CD14-positive monocyte (primary cell): ENCODE measurements at regions not wholly inside any gene's neighbourhood (a gene's known extent, or its start where the extent isn't known, plus 50 kb on each side); places are given as distances from the start of the nearest gene placed in this dataset.

ENCODE experiments used
- DNase-seq, 3 donors: peaks; one replicate each; pipeline ENCODE4 v3.0.0-alpha.2; 2011 to 2022
- H2AFZ ChIP-seq: 2 replicates; pipeline ENCODE4 v1.6.0; 2012; ENCODE audit warnings: mild to moderate bottlenecking, low read depth, low read length, inconsistent platforms; ENCODE audit not compliant: insufficient read depth, poor library complexity, severe bottlenecking
- H3K27ac ChIP-seq, 2 donors: 1 replicate in 1 of 2; 2 replicates in 1 of 2; pipeline ENCODE4 v1.5.1; 2012 to 2013; ENCODE audit warnings: low read length in 2 of 2, control low read depth in 1 of 2, inconsistent platforms in 1 of 2, low read depth in 1 of 2, mild to moderate bottlenecking in 1 of 2
- H3K27me3 ChIP-seq, 2 donors: one replicate each; pipeline versions ENCODE4 v1.6.0 to v1.6.1; 2011 to 2013; ENCODE audit warnings: low read length in 2 of 2; ENCODE audit not compliant: control insufficient read depth in 2 of 2, insufficient read depth in 2 of 2
- H3K36me3 ChIP-seq, 2 donors: replicated peaks in 1 of 2; 1 replicate in 1 of 2; 2 replicates in 1 of 2; pipeline versions ENCODE4 v1.5.1 to v1.6.1; 2012 to 2013; ENCODE audit warnings: low read length in 2 of 2, control low read depth in 1 of 2, inconsistent platforms in 1 of 2, mild to moderate bottlenecking in 1 of 2; ENCODE audit not compliant: insufficient read depth in 2 of 2, control insufficient read depth in 1 of 2
- H3K4me1 ChIP-seq, 2 donors: 1 replicate in 1 of 2; 2 replicates in 1 of 2; pipeline versions ENCODE4 v1.5.1 to v1.6.1; 2012 to 2013; ENCODE audit warnings: low read length in 2 of 2, control low read depth in 1 of 2, inconsistent platforms in 1 of 2, mild to moderate bottlenecking in 1 of 2, moderate library complexity in 1 of 2; ENCODE audit not compliant: insufficient read depth in 2 of 2, control insufficient read depth in 1 of 2
- H3K4me2 ChIP-seq: replicated peaks from 2 replicates; pipeline ENCODE3; 2012; ENCODE audit warnings: low read length, moderate library complexity, mild to moderate bottlenecking; ENCODE audit not compliant: poor library complexity, severe bottlenecking; ENCODE audit errors: extremely low read depth
- H3K4me3 ChIP-seq, 3 experiments: fragments of 200-600 bp in 1 of 3; sonication (generic) in 1 of 3; replicated peaks in 1 of 3; 1 replicate in 2 of 3; 2 replicates in 1 of 3; pipeline ENCODE4 v1.5.1; 2011 to 2013; ENCODE audit warnings: low read length in 3 of 3, mild to moderate bottlenecking in 3 of 3, control low read depth in 2 of 3, low read depth in 2 of 3, inconsistent platforms in 1 of 3, moderate library complexity in 1 of 3
- H3K79me2 ChIP-seq: 2 replicates; pipeline ENCODE4 v1.6.0; 2012; ENCODE audit warnings: mild to moderate bottlenecking, control low read depth, inconsistent platforms, low read length, moderate library complexity; ENCODE audit not compliant: insufficient read depth
- H3K9ac ChIP-seq: 2 replicates; pipeline ENCODE4 v1.6.0; 2017; ENCODE audit warnings: low read length, mild to moderate bottlenecking; ENCODE audit not compliant: insufficient read depth, poor library complexity, severe bottlenecking
- H3K9me3 ChIP-seq, 2 donors: replicated peaks in 1 of 2; 1 replicate in 1 of 2; 2 replicates in 1 of 2; pipeline versions ENCODE4 v1.5.1 to v1.6.1; 2012 to 2013; ENCODE audit warnings: low read length in 2 of 2, control low read depth in 1 of 2; ENCODE audit not compliant: control insufficient read depth in 1 of 2, insufficient read depth in 1 of 2
- H4K20me1 ChIP-seq: 2 replicates; pipeline ENCODE4 v1.6.0; 2012; ENCODE audit warnings: mild to moderate bottlenecking, low read length, control low read depth, moderate library complexity; ENCODE audit not compliant: insufficient read depth
- H3K27ac Mint-ChIP-seq, 7 donors: one replicate each; pipeline ENCODE4 v1.8.0; 2020; ENCODE audit warnings: mild to moderate bottlenecking in 7 of 7, mixed read lengths in 7 of 7, moderate library complexity in 6 of 7, inconsistent platforms in 2 of 7
- H3K27me3 Mint-ChIP-seq, 3 donors: one replicate each; pipeline ENCODE4 v1.8.0; 2021 to 2022; ENCODE audit warnings: low read depth in 3 of 3, mild to moderate bottlenecking in 3 of 3, mixed read lengths in 3 of 3, moderate library complexity in 3 of 3, inconsistent platforms in 1 of 3
- H3K36me3 Mint-ChIP-seq, 2 donors: one replicate each; pipeline ENCODE4 v1.8.0; 2020; ENCODE audit warnings: mixed read lengths in 2 of 2, inconsistent platforms in 1 of 2, mild to moderate bottlenecking in 1 of 2
- H3K4me1 Mint-ChIP-seq: one replicate; pipeline ENCODE4 v1.8.0; 2020; ENCODE audit warnings: mild to moderate bottlenecking, mixed read lengths
- H3K4me3 Mint-ChIP-seq, 2 donors: one replicate each; pipeline ENCODE4 v1.8.0; 2020; ENCODE audit warnings: mild to moderate bottlenecking in 2 of 2, mixed read lengths in 2 of 2, moderate library complexity in 1 of 2
- H3K9me3 Mint-ChIP-seq, 7 donors: one replicate each; pipeline ENCODE4 v1.8.0; 2020 to 2022; ENCODE audit warnings: mixed read lengths in 7 of 7, mild to moderate bottlenecking in 6 of 7, moderate library complexity in 6 of 7, inconsistent platforms in 2 of 7
- WGBS: methylation state at CpG from one replicate; pipeline ENCODE4 v1.1.5; 2013; ENCODE audit warnings: missing lambda C conversion rate; ENCODE audit not compliant: insufficient coverage; 5-methylcytosine and 5-hydroxymethylcytosine counted together
- intact Hi-C, 2 donors: fragments of 100-400 bp; cut with micrococcal nuclease; formaldehyde crosslinking; loops; one replicate each; pipeline versions ENCODE4 v1.15.0 to v1.15.1; 2023
- TF ChIP-seq, protein P1 (sequence below): fragments of 200-600 bp; IDR thresholded peaks from one replicate; pipeline ENCODE4 v1.8.0; 2022; ENCODE audit warnings: antibody characterized with exemption, mild to moderate bottlenecking

DNA sequence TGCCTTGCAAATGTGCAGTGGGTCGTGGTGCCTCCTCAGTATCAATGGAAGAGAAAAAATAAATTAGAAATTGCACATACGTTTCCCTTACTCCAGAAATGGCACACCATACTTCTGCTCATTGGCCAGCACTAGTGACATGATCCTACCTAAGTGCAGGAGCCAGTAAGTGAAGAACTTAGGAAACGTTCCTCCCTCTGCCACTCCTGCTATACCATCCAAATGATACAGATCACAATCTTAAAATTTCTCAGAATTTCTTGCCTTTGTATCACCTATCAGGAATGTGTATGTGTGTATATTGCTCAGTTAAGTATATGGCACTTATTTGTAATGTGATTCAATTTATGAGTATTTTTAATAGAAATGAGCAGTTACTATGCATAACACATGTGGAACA, 237.0 kb upstream of the UBE2E3 start:
- Histone ChIP-seq H3K4me1 (no peaks in the 10 kb centered on the region), H3K79me2 (no peaks in the 10 kb centered on the region), H3K9ac (no peak overlapping the region), H3K27me3 (no peaks in the 10 kb centered on the region), H3K4me3 (no peak overlapping the region), H3K9me3 (no peaks in the 10 kb centered on the region), H4K20me1 (no peaks in the 10 kb centered on the region), H3K4me2 (no peak overlapping the region), H3K27ac (no peak overlapping the region), H2AFZ (no peak overlapping the region), H3K36me3 (no peaks in the 10 kb centered on the region)
- H3K4me3 Mint-ChIP-seq = no peak overlapping the region
- intact Hi-C loops = no loop called here
- no peak for DNase-seq
- H3K27me3 Mint-ChIP-seq = no peaks in the 10 kb centered on the region
- H3K4me1 Mint-ChIP-seq = no peaks in the 10 kb centered on the region
- 100% methylated on average over 1 of the region's 3 CpGs for WGBS
- H3K9me3 Mint-ChIP-seq = peaks cover 0 to 3% (median 0%) of the 10 kb centered on the region in 7 donors
- TF ChIP-seq, protein P1, sequence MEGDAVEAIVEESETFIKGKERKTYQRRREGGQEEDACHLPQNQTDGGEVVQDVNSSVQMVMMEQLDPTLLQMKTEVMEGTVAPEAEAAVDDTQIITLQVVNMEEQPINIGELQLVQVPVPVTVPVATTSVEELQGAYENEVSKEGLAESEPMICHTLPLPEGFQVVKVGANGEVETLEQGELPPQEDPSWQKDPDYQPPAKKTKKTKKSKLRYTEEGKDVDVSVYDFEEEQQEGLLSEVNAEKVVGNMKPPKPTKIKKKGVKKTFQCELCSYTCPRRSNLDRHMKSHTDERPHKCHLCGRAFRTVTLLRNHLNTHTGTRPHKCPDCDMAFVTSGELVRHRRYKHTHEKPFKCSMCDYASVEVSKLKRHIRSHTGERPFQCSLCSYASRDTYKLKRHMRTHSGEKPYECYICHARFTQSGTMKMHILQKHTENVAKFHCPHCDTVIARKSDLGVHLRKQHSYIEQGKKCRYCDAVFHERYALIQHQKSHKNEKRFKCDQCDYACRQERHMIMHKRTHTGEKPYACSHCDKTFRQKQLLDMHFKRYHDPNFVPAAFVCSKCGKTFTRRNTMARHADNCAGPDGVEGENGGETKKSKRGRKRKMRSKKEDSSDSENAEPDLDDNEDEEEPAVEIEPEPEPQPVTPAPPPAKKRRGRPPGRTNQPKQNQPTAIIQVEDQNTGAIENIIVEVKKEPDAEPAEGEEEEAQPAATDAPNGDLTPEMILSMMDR = no peak
- H3K36me3 Mint-ChIP-seq = no peaks in the 10 kb centered on the region
- H3K27ac Mint-ChIP-seq = no peak overlapping the region

DNA sequence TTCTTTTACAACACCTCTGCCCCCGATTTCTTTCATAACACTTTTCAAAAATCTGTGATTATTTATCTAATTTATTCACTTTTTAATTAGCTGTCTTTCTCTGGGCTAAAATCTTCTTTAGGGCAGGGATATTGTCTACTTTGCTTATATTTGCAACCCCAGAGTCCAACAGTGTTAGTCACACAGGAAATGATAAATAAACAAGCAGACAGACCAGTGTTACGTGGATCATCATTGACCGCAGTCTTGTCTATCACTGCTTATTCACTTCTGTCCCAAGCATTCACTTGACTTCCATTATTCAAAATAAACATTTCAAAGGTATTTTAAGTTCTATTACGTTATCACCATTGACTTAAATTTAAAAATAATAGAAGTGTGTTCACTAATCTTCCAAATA, 237.6 kb upstream of the UBE2E3 start:
- no peak overlapping the region for H3K9ac ChIP-seq
- no peak overlapping the region for H2AFZ ChIP-seq

More for the DNA sequence above, 237.6 kb upstream of the UBE2E3 start:
- Mint-ChIP-seq H3K27me3 (no peaks in the 10 kb centered on the region), H3K9me3 (peaks cover 0 to 3% (median 0%) of the 10 kb centered on the region in 7 donors), H3K4me3 (no peak overlapping the region), H3K27ac (no peak overlapping the region), H3K36me3 (no peaks in the 10 kb centered on the region), H3K4me1 (no peaks in the 10 kb centered on the region)
- Histone ChIP-seq H3K9me3 (no peaks in the 10 kb centered on the region), H3K79me2 (no peaks in the 10 kb centered on the region), H3K27me3 (no peaks in the 10 kb centered on the region), H3K4me1 (no peaks in the 10 kb centered on the region), H4K20me1 (no peaks in the 10 kb centered on the region), H3K27ac (no peak overlapping the region), H3K4me3 (no peak overlapping the region), H3K4me2 (no peak overlapping the region), H3K36me3 (no peaks in the 10 kb centered on the region)
- TF ChIP-seq, protein P1 = no peak
- no CpG with 5 or more reads among the region's 4 CpGs for WGBS
- no peak for DNase-seq
- intact Hi-C loops = no loop called here
